WTC11 (cell line): ENCODE measurements at regions not wholly inside any gene's neighbourhood (a gene's known extent, or its start where the extent isn't known, plus 50 kb on each side); places are given as distances from the start of the nearest gene placed in this dataset.
"Not testable (repeated sequence)": the region's sequence is repeated elsewhere in the genome, so short reads cannot be mapped to it uniquely, and the experiment has no call there.

Source experiments
- ATAC-seq: fragments of 200-7000 bp; cut with Tn5 transposase; 2 replicates; pipeline ENCODE4 v1.10.0; 2021; ENCODE audit warnings: mild to moderate bottlenecking, moderate library complexity
- CTCF ChIA-PET: fragments of 300-600 bp; sonication (Branson Sonifier 250); formaldehyde crosslinking; loops from one replicate; lab custom pipeline; 2021; ENCODE audit warnings: antibody characterized with exemption; lab: Charles Lee
- POLR2A ChIA-PET: fragments of 350-600 bp; sonication (Branson Sonifier 250); formaldehyde crosslinking; loops from one replicate; lab custom pipeline; 2021; ENCODE audit warnings: antibody characterized with exemption; lab: Charles Lee
- DNase-seq: peaks from one replicate; pipeline ENCODE4 v3.0.0; 2021; ENCODE audit warnings: low spot score
- H3K27ac Mint-ChIP-seq: 2 replicates; pipeline ENCODE4 v1.8.0; 2021; ENCODE audit warnings: mixed read lengths
- H3K27me3 Mint-ChIP-seq: 2 replicates; pipeline ENCODE4 v1.8.0; 2021; ENCODE audit warnings: low read depth, mild to moderate bottlenecking, moderate library complexity, mixed read lengths
- H3K36me3 Mint-ChIP-seq: 2 replicates; pipeline ENCODE4 v1.8.0; 2021; ENCODE audit warnings: mixed read lengths
- H3K4me1 Mint-ChIP-seq: 2 replicates; pipeline ENCODE4 v1.8.0; 2022; ENCODE audit warnings: mixed read lengths
- H3K4me3 Mint-ChIP-seq: 2 replicates; pipeline ENCODE4 v1.8.0; 2021; ENCODE audit warnings: mild to moderate bottlenecking, moderate library complexity, mixed read lengths
- H3K9me3 Mint-ChIP-seq: 2 replicates; pipeline ENCODE4 v1.8.0; 2021; ENCODE audit warnings: mixed read lengths
- ATF2 ChIP-seq: sonication (generic); formaldehyde crosslinking; IDR thresholded peaks from 2 replicates; pipeline ENCODE4 v1.8.1; 2022; ENCODE audit warnings: low read depth, missing genetic modification reagents, borderline replicate concordance
- E2F5 ChIP-seq: sonication (generic); formaldehyde crosslinking; IDR thresholded peaks from 2 replicates; pipeline ENCODE4 v1.8.1; 2022; ENCODE audit warnings: mild to moderate bottlenecking, moderate library complexity, missing genetic modification reagents
- GTF2I ChIP-seq: fragments of 250-450 bp; sonication (Bioruptor Pico); conservative IDR thresholded peaks from 2 replicates; pipeline ENCODE4 v1.4.0; 2021; ENCODE audit warnings: mild to moderate bottlenecking
- HMGA2 ChIP-seq: fragments of 250-450 bp; sonication (Bioruptor Pico); IDR thresholded peaks from 2 replicates; pipeline ENCODE4 v1.4.0; 2021; ENCODE audit warnings: mild to moderate bottlenecking, moderate library complexity
- HMGXB4 ChIP-seq: sonication (generic); formaldehyde crosslinking; IDR thresholded peaks from 2 replicates; pipeline ENCODE4 v1.8.1; 2023; ENCODE audit warnings: mild to moderate bottlenecking, moderate library complexity, missing genetic modification reagents
- STAT6 ChIP-seq: sonication (generic); formaldehyde crosslinking; conservative IDR thresholded peaks from 2 replicates; pipeline ENCODE4 v1.8.1; 2023; ENCODE audit warnings: mild to moderate bottlenecking, low read depth, missing genetic modification reagents, moderate library complexity
- TP53 ChIP-seq: sonication (generic); formaldehyde crosslinking; IDR thresholded peaks from 2 replicates; pipeline ENCODE4 v1.8.1; 2023; ENCODE audit warnings: mild to moderate bottlenecking, missing genetic modification reagents
- ZNF281 ChIP-seq: sonication (generic); formaldehyde crosslinking; IDR thresholded peaks from 2 replicates; pipeline ENCODE4 v1.8.0; 2023; ENCODE audit warnings: mild to moderate bottlenecking, missing genetic modification reagents

- TF ChIP-seq ATF2 (no peak), HMGXB4 (CRISPR knock-in tag) (no peak), HMGA2 (CRISPR knock-in tag) (no peak), ZNF281 (CRISPR knock-in tag) (no peak), GTF2I (no peak), TP53 (CRISPR knock-in tag) (no peak)
- TF ChIP-seq, all 79 proteins: peak for 0
Observed at GRCh38 chr1:115505148-115505571, 136.6 kb upstream of the VANGL1 start (continued).

- H3K27ac Mint-ChIP-seq, POLR2A ChIA-PET, CTCF ChIA-PET, H3K27me3 Mint-ChIP-seq, DNase-seq, H3K4me3 Mint-ChIP-seq, ATAC-seq, H3K36me3 Mint-ChIP-seq, H3K4me1 Mint-ChIP-seq: not testable (repeated sequence)
- peaks cover 21% of the 10 kb centered on the region for H3K9me3 Mint-ChIP-seq
Observed at GRCh38 chr1:115502183-115502582, 139.6 kb upstream of the VANGL1 start.

GRCh38 chr1:115501476-115501875 lies 140.3 kb upstream of the VANGL1 start:
- DNase-seq (no peak), ATAC-seq (no peak)
- peaks cover 21% of the 10 kb centered on the region for H3K9me3 Mint-ChIP-seq
- H3K27me3 Mint-ChIP-seq = no peaks in the 10 kb centered on the region; the same call in 1 of the 2 replicates
- CTCF ChIA-PET = no interaction called here
- H3K27ac Mint-ChIP-seq = no peak overlapping the region
- peaks cover 6% of the 10 kb centered on the region for H3K4me1 Mint-ChIP-seq
- TF ChIP-seq E2F5 (no peak), HMGXB4 (CRISPR knock-in tag) (no peak), ATF2 (no peak), STAT6 (CRISPR knock-in tag) (no peak)
- H3K36me3 Mint-ChIP-seq = peaks cover 2% of the 10 kb centered on the region; the same call in 1 of the 2 replicates
- POLR2A ChIA-PET = no interaction called here
- no peak overlapping the region for H3K4me3 Mint-ChIP-seq
